ENCODE measurements at regions not wholly inside any gene's neighbourhood (a gene's known extent, or its start where the extent isn't known, plus 50 kb on each side); places are given as distances from the start of the nearest gene placed in this dataset.

- TF ChIP-seq CTCF (IDR thresholded peaks at IDR 0.05) = no peak
- Histone ChIP-seq H3K9ac (ENCODE audit: low read depth in 2 of 2, low read length in 2 of 2) (no peak overlapping the region), H3K27ac (no peak overlapping the region), H3K36me3 (no peaks in the 10 kb centered on the region), H3K27me3 (no peaks in the 10 kb centered on the region), H3K4me3 (no peak overlapping the region), H3K4me1 (no peaks in the 10 kb centered on the region), H3K9me3 (no peaks in the 10 kb centered on the region)
- intact Hi-C loops (cut with DNase I) = no loop called here
- no peak for DNase-seq
Measured at GRCh38 chr9:89939181-89939580, 334.4 kb downstream of the GADD45G start.

DNA sequence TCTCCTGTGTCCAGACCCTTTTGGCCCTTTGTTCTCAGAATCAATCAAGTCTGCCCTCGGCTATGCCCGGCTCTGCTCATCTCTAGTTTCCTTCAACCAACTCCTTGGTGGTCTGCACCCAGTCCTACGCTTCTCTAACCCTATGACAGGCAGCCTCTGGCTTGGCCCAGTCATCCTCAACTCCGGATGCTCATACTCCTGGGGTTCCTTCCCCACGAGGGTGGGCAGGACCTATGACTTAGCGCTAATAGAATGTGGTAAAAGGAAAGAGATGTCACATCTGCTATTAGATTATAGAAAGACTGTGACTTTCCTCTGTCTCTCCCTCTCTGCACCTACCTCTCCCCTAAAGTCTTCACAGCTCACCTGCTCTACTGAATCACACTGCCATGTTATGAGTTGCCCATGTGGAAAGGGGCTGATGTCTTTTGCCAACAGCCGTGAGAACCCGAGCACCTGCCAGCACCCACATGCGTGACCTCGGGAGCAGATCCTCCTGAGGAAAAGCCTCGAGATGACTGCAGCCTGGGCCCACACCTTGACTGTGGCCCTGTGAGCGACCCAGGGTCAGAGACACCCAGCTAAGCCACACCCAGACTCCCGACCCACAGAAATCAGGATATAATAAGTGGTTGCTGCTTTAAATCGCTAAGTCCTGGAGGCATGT, 334.9 kb downstream of the GADD45G start:
- H3K9me3 ChIP-seq = no peaks in the 10 kb centered on the region
- no peaks in the 10 kb centered on the region for H3K4me1 ChIP-seq
- H3K4me3 ChIP-seq = no peak overlapping the region
- DNase-seq = no peak
- TF ChIP-seq CTCF (IDR thresholded peaks at IDR 0.05) = no peak
- no peaks in the 10 kb centered on the region for H3K36me3 ChIP-seq
- no peaks in the 10 kb centered on the region for H3K27me3 ChIP-seq
- intact Hi-C loops (cut with DNase I) = no loop called here
- no peak overlapping the region for H3K27ac ChIP-seq
- no peak overlapping the region for H3K9ac ChIP-seq (ENCODE audit: low read depth in 2 of 2, low read length in 2 of 2)

- no peak for DNase-seq
- Histone ChIP-seq H3K4me1 (no peaks in the 10 kb centered on the region), H3K27me3 (no peaks in the 10 kb centered on the region), H3K27ac (no peak overlapping the region), H3K9me3 (no peaks in the 10 kb centered on the region), H3K36me3 (no peaks in the 10 kb centered on the region), H3K4me3 (no peak overlapping the region), H3K9ac (ENCODE audit: low read depth in 2 of 2, low read length in 2 of 2) (no peak overlapping the region)
- intact Hi-C loops (cut with DNase I) = no loop called here
- no peak for TF ChIP-seq CTCF (IDR thresholded peaks at IDR 0.05)
Measured at GRCh38 chr9:89940625-89941024, 335.8 kb downstream of the GADD45G start.

- no peak overlapping the region for H3K9ac ChIP-seq (ENCODE audit: low read depth in 2 of 2, low read length in 2 of 2)
- no peak overlapping the region for H3K27ac ChIP-seq
- intact Hi-C loops (cut with DNase I) = no loop called here
- no peaks in the 10 kb centered on the region for H3K36me3 ChIP-seq
- DNase-seq = no peak
- no peaks in the 10 kb centered on the region for H3K4me1 ChIP-seq
- no peak for TF ChIP-seq CTCF (IDR thresholded peaks at IDR 0.05)
- H3K27me3 ChIP-seq = no peaks in the 10 kb centered on the region
- H3K4me3 ChIP-seq = no peak overlapping the region
- H3K9me3 ChIP-seq = no peaks in the 10 kb centered on the region
Measured at GRCh38 chr9:89941875-89942274, 337.1 kb downstream of the GADD45G start.

DNA sequence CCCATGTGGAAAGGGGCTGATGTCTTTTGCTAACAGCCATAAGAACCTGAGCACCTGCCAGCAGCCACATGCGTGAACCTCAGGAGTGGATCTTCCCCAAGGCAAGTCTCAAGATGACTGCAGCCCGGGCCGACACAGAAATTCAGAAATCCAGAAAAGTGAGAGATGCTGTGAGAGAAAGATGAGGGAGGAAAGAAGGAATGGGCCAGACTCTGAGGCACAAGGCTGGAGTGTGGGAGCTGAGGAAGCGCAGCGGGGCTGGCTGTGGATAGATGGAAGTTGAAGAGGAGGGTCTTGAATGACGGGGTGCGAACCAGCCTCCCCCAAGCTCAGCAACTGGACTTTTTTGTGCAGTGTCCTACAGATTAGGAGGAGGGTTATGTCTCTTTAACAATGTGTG, 337.8 kb downstream of the GADD45G start:
- no peak for TF ChIP-seq CTCF (IDR thresholded peaks at IDR 0.05)
- H3K9ac ChIP-seq (ENCODE audit: low read depth in 2 of 2, low read length in 2 of 2) = no peak overlapping the region
- no peaks in the 10 kb centered on the region for H3K27me3 ChIP-seq
- DNase-seq = no peak
- H3K9me3 ChIP-seq = no peaks in the 10 kb centered on the region
- no peak overlapping the region for H3K4me3 ChIP-seq
- intact Hi-C loops (cut with DNase I) = no loop called here
- H3K36me3 ChIP-seq = no peaks in the 10 kb centered on the region
- H3K4me1 ChIP-seq = no peaks in the 10 kb centered on the region
- H3K27ac ChIP-seq = no peak overlapping the region

Data from colonic mucosa (tissue), 4 donors.